ENCODE measurements at regions not wholly inside any gene's neighbourhood (a gene's known extent, or its start where the extent isn't known, plus 50 kb on each side); places are given as distances from the start of the nearest gene placed in this dataset.

- H3K27ac Mint-ChIP-seq (ENCODE audit: unreplicated experiment): no peak overlapping the region
- H3K9me3 Mint-ChIP-seq (ENCODE audit: unreplicated experiment): no peaks in the 10 kb centered on the region
- no peak for DNase-seq (ENCODE audit: low spot score)
- no peaks in the 10 kb centered on the region for H3K36me3 Mint-ChIP-seq (ENCODE audit: low read depth, unreplicated experiment)
- no peaks in the 10 kb centered on the region for H3K4me1 Mint-ChIP-seq (ENCODE audit: unreplicated experiment)
- no peaks in the 10 kb centered on the region for H3K27me3 Mint-ChIP-seq (ENCODE audit: unreplicated experiment)
- TF ChIP-seq, protein P1, sequence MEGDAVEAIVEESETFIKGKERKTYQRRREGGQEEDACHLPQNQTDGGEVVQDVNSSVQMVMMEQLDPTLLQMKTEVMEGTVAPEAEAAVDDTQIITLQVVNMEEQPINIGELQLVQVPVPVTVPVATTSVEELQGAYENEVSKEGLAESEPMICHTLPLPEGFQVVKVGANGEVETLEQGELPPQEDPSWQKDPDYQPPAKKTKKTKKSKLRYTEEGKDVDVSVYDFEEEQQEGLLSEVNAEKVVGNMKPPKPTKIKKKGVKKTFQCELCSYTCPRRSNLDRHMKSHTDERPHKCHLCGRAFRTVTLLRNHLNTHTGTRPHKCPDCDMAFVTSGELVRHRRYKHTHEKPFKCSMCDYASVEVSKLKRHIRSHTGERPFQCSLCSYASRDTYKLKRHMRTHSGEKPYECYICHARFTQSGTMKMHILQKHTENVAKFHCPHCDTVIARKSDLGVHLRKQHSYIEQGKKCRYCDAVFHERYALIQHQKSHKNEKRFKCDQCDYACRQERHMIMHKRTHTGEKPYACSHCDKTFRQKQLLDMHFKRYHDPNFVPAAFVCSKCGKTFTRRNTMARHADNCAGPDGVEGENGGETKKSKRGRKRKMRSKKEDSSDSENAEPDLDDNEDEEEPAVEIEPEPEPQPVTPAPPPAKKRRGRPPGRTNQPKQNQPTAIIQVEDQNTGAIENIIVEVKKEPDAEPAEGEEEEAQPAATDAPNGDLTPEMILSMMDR (IDR thresholded peaks at IDR 0.05; ENCODE audit: unreplicated experiment): no peak
- H3K4me3 Mint-ChIP-seq (ENCODE audit: unreplicated experiment): no peak overlapping the region
Measured at GRCh38 chr2:122063716-122064115, 308.3 kb downstream of the TSN start.

- H3K27me3 Mint-ChIP-seq (ENCODE audit: unreplicated experiment): peaks cover 2% of the 10 kb centered on the region
- no peak for DNase-seq (ENCODE audit: low spot score)
- no peak overlapping the region for H3K27ac Mint-ChIP-seq (ENCODE audit: unreplicated experiment)
- H3K36me3 Mint-ChIP-seq (ENCODE audit: low read depth, unreplicated experiment): no peaks in the 10 kb centered on the region
- TF ChIP-seq, protein P1 (IDR thresholded peaks at IDR 0.05; ENCODE audit: unreplicated experiment): no peak
- no peaks in the 10 kb centered on the region for H3K4me1 Mint-ChIP-seq (ENCODE audit: unreplicated experiment)
- H3K4me3 Mint-ChIP-seq (ENCODE audit: unreplicated experiment): no peak overlapping the region
- H3K9me3 Mint-ChIP-seq (ENCODE audit: unreplicated experiment): no peaks in the 10 kb centered on the region
Measured at GRCh38 chr2:122070241-122070731, 314.8 kb downstream of the TSN start.

DNA sequence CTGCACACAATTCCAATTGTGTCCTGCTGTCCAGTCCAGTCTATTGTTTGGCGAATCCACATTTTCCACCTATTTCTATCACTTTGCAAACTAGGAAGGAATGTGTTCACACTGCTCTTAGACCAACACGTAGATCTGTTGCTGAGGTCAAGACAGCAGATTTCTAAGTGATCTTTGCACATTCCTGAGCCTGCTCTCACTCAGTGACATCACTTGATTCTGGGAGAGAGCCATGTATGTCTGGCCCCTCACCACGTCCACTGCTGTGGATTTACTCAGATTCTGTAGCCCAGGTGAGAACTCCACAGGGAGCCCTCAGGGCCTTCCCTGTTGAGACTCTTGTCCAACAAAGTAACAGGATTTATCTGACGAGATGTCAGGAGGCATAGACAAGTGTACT is 317.2 kb downstream of the TSN start:
- TF ChIP-seq, protein P1 (IDR thresholded peaks at IDR 0.05; ENCODE audit: unreplicated experiment): no peak
- no peak for DNase-seq (ENCODE audit: low spot score)
- peaks cover 2% of the 10 kb centered on the region for H3K27me3 Mint-ChIP-seq (ENCODE audit: unreplicated experiment)
- H3K9me3 Mint-ChIP-seq (ENCODE audit: unreplicated experiment): no peaks in the 10 kb centered on the region
- H3K4me3 Mint-ChIP-seq (ENCODE audit: unreplicated experiment): no peak overlapping the region
- H3K36me3 Mint-ChIP-seq (ENCODE audit: low read depth, unreplicated experiment): no peaks in the 10 kb centered on the region
- H3K4me1 Mint-ChIP-seq (ENCODE audit: unreplicated experiment): no peaks in the 10 kb centered on the region
- H3K27ac Mint-ChIP-seq (ENCODE audit: unreplicated experiment): no peak overlapping the region

GRCh38 chr2:122074201-122074600 is 318.8 kb downstream of the TSN start:
- Mint-ChIP-seq H3K27ac (ENCODE audit: unreplicated experiment) (no peak overlapping the region), H3K9me3 (ENCODE audit: unreplicated experiment) (no peaks in the 10 kb centered on the region), H3K4me3 (ENCODE audit: unreplicated experiment) (no peak overlapping the region), H3K4me1 (ENCODE audit: unreplicated experiment) (no peaks in the 10 kb centered on the region), H3K27me3 (ENCODE audit: unreplicated experiment) (peaks cover 2% of the 10 kb centered on the region), H3K36me3 (ENCODE audit: low read depth, unreplicated experiment) (no peaks in the 10 kb centered on the region)
- TF ChIP-seq, protein P1 (IDR thresholded peaks at IDR 0.05; ENCODE audit: unreplicated experiment): no peak
- DNase-seq (ENCODE audit: low spot score): no peak

DNA sequence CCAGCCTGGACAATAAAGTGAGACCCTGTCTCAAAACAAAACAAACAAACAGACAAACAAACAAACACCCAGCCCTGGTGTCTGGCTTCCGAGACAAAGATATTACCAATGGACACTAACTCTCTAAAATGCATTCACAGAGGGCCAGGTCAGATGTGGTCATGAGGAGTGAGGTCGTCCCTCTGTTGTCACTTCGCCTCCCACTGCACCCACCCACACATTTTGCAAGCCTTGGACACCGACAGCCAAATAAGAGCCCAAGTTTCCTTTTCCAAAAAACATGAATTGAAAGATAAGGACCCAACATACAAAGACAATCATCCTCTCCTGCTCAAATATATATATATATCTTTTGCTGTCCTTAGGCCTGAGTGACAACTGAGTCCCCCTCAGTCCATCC is 319.9 kb downstream of the TSN start:
- no peaks in the 10 kb centered on the region for H3K36me3 Mint-ChIP-seq (ENCODE audit: low read depth, unreplicated experiment)
- H3K9me3 Mint-ChIP-seq (ENCODE audit: unreplicated experiment): no peaks in the 10 kb centered on the region
- peaks cover 2% of the 10 kb centered on the region for H3K27me3 Mint-ChIP-seq (ENCODE audit: unreplicated experiment)
- DNase-seq (ENCODE audit: low spot score): no peak
- TF ChIP-seq, protein P1 (IDR thresholded peaks at IDR 0.05; ENCODE audit: unreplicated experiment): no peak
- H3K27ac Mint-ChIP-seq (ENCODE audit: unreplicated experiment): no peak overlapping the region
- no peaks in the 10 kb centered on the region for H3K4me1 Mint-ChIP-seq (ENCODE audit: unreplicated experiment)
- no peak overlapping the region for H3K4me3 Mint-ChIP-seq (ENCODE audit: unreplicated experiment)

All from endothelial cell (in vitro differentiated cells).